GM12878 (cell line): ENCODE measurements at regions not wholly inside any gene's neighbourhood (a gene's known extent, or its start where the extent isn't known, plus 50 kb on each side); places are given as distances from the start of the nearest gene placed in this dataset.

Experiments
- ATAC-seq: fragments of 200-7000 bp; cut with Tn5 transposase; 3 replicates; pipeline ENCODE4 v1.9.1; 2020; ENCODE audit warnings: mild to moderate bottlenecking, moderate library complexity
- BruUV-seq: library from RNA; stranded (reverse); fragments of 400-500 nt; replicated peaks from 2 replicates; lab custom pipeline; 2021; lab: Mats Ljungman, UMichigan
- CTCF ChIA-PET: fragments of 300-600 bp; sonication (Branson Sonifier 250); formaldehyde crosslinking; extraction: SDS; loops from one replicate; lab custom pipeline; 2021; ENCODE audit warnings: inconsistent platforms; lab: Yijun Ruan, JAX
- POLR2A ChIA-PET: fragments of 350-600 bp; formaldehyde crosslinking; extraction: SDS; loops from one replicate; lab custom pipeline; 2021; ENCODE audit warnings: inconsistent platforms; lab: Charles Lee
- RAD21 ChIA-PET: fragments of 300-600 bp; sonication (Branson Sonifier 250); formaldehyde crosslinking; loops from one replicate; lab custom pipeline; 2023; ENCODE audit warnings: antibody characterized with exemption; ENCODE audit not compliant: unreplicated experiment; lab: Charles Lee
- SMC1A ChIA-PET: fragments of 300-600 bp; sonication (Branson Sonifier 250); formaldehyde crosslinking; loops from one replicate; lab custom pipeline; 2023; ENCODE audit not compliant: unreplicated experiment, uncharacterized antibody; lab: Charles Lee
- DNase-seq: peaks from one replicate; pipeline ENCODE4 v3.0.0-alpha.2; 2011; ENCODE audit warnings: low read depth, low spot score
- FAIRE-seq: peaks from 3 replicates; lab custom pipeline; 2011; peaks lifted over from hg19 to GRCh38; lab: Jason Lieb, UNC
- H2AFZ ChIP-seq: 2 replicates; pipeline ENCODE4 v1.6.0; 2011; ENCODE audit warnings: low read depth, low read length, control low read depth; ENCODE audit not compliant: control insufficient read depth
- H3K27ac ChIP-seq: 2 replicates; pipeline ENCODE4 v1.5.1; 2011; ENCODE audit warnings: control low read depth; ENCODE audit not compliant: control insufficient read depth, insufficient read depth
- H3K27me3 ChIP-seq, 2 experiments: replicated peaks in 1 of 2; 2 replicates each; pipeline versions ENCODE4 v1.6.0 to v1.6.1; 2011; ENCODE audit warnings: low read length in 1 of 2; ENCODE audit not compliant: control insufficient read depth in 2 of 2, insufficient read depth in 2 of 2
- H3K36me3 ChIP-seq, 2 experiments: 2 replicates each; pipeline ENCODE4 v1.5.1; 2011; ENCODE audit warnings: low read length in 1 of 2; ENCODE audit not compliant: control insufficient read depth in 2 of 2, insufficient read depth in 2 of 2
- H3K4me1 ChIP-seq: 2 replicates; pipeline ENCODE4 v1.6.1; 2011; ENCODE audit warnings: mild to moderate bottlenecking, low read length, moderate library complexity, mixed read lengths; ENCODE audit not compliant: control insufficient read depth, insufficient read depth
- H3K4me2 ChIP-seq: 2 replicates; pipeline ENCODE4 v1.6.0; 2011; ENCODE audit warnings: control low read depth; ENCODE audit not compliant: control insufficient read depth, insufficient read depth
- H3K4me3 ChIP-seq: fragments of 200-600 bp; sonication (generic); 2 replicates; pipeline ENCODE4 v1.5.1; 2016
- H3K79me2 ChIP-seq: 2 replicates; pipeline ENCODE4 v1.6.0; 2011; ENCODE audit warnings: low read length; ENCODE audit not compliant: control insufficient read depth, insufficient read depth
- H3K9ac ChIP-seq: 2 replicates; pipeline ENCODE4 v1.8.0; 2011; ENCODE audit warnings: low read length, control low read depth, mixed read lengths; ENCODE audit not compliant: control insufficient read depth, insufficient read depth
- H3K9me3 ChIP-seq: replicated peaks from 3 replicates; pipeline ENCODE4 v1.5.1; 2011; ENCODE audit warnings: mild to moderate bottlenecking, low read length; ENCODE audit not compliant: control insufficient read depth, insufficient read depth
- H4K20me1 ChIP-seq: 2 replicates; pipeline ENCODE4 v1.6.0; 2011; ENCODE audit not compliant: control insufficient read depth, insufficient read depth
- CREM ChIP-seq: IDR thresholded peaks from 2 replicates; pipeline ENCODE4 v1.6.1; 2014; ENCODE audit warnings: antibody characterized with exemption, low read depth
- CUX1 ChIP-seq: IDR thresholded peaks from 2 replicates; pipeline ENCODE4 v1.6.1; 2012; ENCODE audit warnings: improper control_type of control experiment, low read depth, low read length; ENCODE audit not compliant: insufficient replicate concordance
- HCFC1 ChIP-seq: fragments of 150-350 bp; IDR thresholded peaks from 2 replicates; pipeline ENCODE4 v1.6.1; 2014; ENCODE audit warnings: low read length
- JUNB ChIP-seq: IDR thresholded peaks from 2 replicates; pipeline ENCODE4 v1.6.1; 2016; ENCODE audit warnings: antibody characterized with exemption, mild to moderate bottlenecking
- JUND ChIP-seq: IDR thresholded peaks from 2 replicates; pipeline ENCODE4 v1.6.1; 2012; ENCODE audit warnings: low read depth, mild to moderate bottlenecking, low read length, improper control_type of control experiment, moderate library complexity
- SPI1 ChIP-seq: IDR thresholded peaks from 2 replicates; pipeline ENCODE4 v1.6.1; 2011; ENCODE audit warnings: low read depth, mild to moderate bottlenecking, low read length, moderate library complexity, borderline replicate concordance; ENCODE audit not compliant: insufficient read depth
- SREBF1 ChIP-seq: IDR thresholded peaks from 2 replicates; pipeline ENCODE4 v1.6.1; 2012; ENCODE audit warnings: mild to moderate bottlenecking, low read length
- ZBTB11 ChIP-seq: fragments of 450-650 bp; formaldehyde crosslinking; IDR thresholded peaks from 2 replicates; pipeline ENCODE4 v1.5.0; 2022; ENCODE audit warnings: mild to moderate bottlenecking, missing genetic modification characterization
- ZZZ3 ChIP-seq: IDR thresholded peaks from 2 replicates; pipeline ENCODE4 v1.6.1; 2011; ENCODE audit warnings: low read depth; ENCODE audit not compliant: control insufficient read depth, insufficient read length
- WGBS: methylation state at CpG from one replicate; pipeline ENCODE4 v1.1.6; 2016; ENCODE audit warnings: low lambda C conversion rate; ENCODE audit not compliant: insufficient replicate concordance, insufficient coverage; ENCODE audit errors: missing lambda C conversion rate; 5-methylcytosine and 5-hydroxymethylcytosine counted together
- in situ Hi-C: fragments of 300-500 bp; cut with MboI; formaldehyde crosslinking; loops from 9 replicates; pipeline ENCODE4 v1.14.3; 2018; ENCODE audit warnings: mixed read lengths
- intact Hi-C: fragments of 100-400 bp; cut with micrococcal nuclease; formaldehyde crosslinking; loops from one replicate; pipeline ENCODE4 v1.14.2; 2022; ENCODE audit not compliant: unreplicated experiment

- TF ChIP-seq ZBTB11 (CRISPR knock-in tag): no peak
- TF ChIP-seq SPI1: no peak
- TF ChIP-seq ZZZ3: no peak
- no peak for TF ChIP-seq JUNB
These were observed 467.5 kb upstream of the NDST4 start (continued) for GRCh38 chr4:115580901-115581300.

GRCh38 chr4:115575851-115576250 is 462.4 kb upstream of the NDST4 start:
- TF ChIP-seq JUNB: no peak
- TF ChIP-seq JUND: no peak
- TF ChIP-seq HCFC1: no peak
- no peak for TF ChIP-seq CUX1
- no peak for TF ChIP-seq CREM
- TF ChIP-seq SREBF1: no peak
- Histone ChIP-seq H3K79me2 (no peaks in the 10 kb centered on the region), H4K20me1 (no peaks in the 10 kb centered on the region), H3K4me3 (no peak overlapping the region), H3K4me2 (no peak overlapping the region), H3K9ac (no peak overlapping the region), H3K36me3 (no peaks in the 10 kb centered on the region), H3K27ac (no peak overlapping the region), H3K27me3 (no peaks in the 10 kb centered on the region), H3K4me1 (no peaks in the 10 kb centered on the region), H2AFZ (no peak overlapping the region), H3K9me3 (no peaks in the 10 kb centered on the region)
- intact Hi-C loops: no loop called here
- no peak for DNase-seq
- ChIA-PET RAD21 (no interaction called here), CTCF (no interaction called here), POLR2A (no interaction called here), SMC1A (interaction anchor here (0.6 kb wide), 1 partner anchor 269 kb away, joined by 3 read pairs; no protein-coding TSS in a partner anchor)
- 7% methylated on average over 1 of the region's 1 CpG for WGBS
- no peak for FAIRE-seq
- BruUV-seq: no TSS peak
- ATAC-seq: no peak
- in situ Hi-C loops: no loop called here
